Activated naive CD4-positive, alpha-beta T cell treated with anti-CD3 and anti-CD28 coated beads for 36 hours (primary cell): ENCODE measurements at regions not wholly inside any gene's neighbourhood (a gene's known extent, or its start where the extent isn't known, plus 50 kb on each side); places are given as distances from the start of the nearest gene placed in this dataset.

ENCODE experiments used
- CTCF ChIA-PET: fragments of 350-600 bp; sonication (Branson Sonifier 250); formaldehyde crosslinking; loops from one replicate; lab custom pipeline; 2021; ENCODE audit warnings: antibody characterized with exemption; lab: Charles Lee
- DNase-seq: peaks from one replicate; pipeline ENCODE4 v3.0.0-alpha.2; 2020
- H3K27ac Mint-ChIP-seq: one replicate; pipeline ENCODE4 v1.8.0; 2021; ENCODE audit warnings: mild to moderate bottlenecking, mixed read lengths
- H3K27me3 Mint-ChIP-seq: one replicate; pipeline ENCODE4 v1.8.0; 2021; ENCODE audit warnings: low read depth, mixed read lengths
- H3K36me3 Mint-ChIP-seq: one replicate; pipeline ENCODE4 v1.8.0; 2021; ENCODE audit warnings: low read depth, mixed read lengths
- H3K4me1 Mint-ChIP-seq: one replicate; pipeline ENCODE4 v1.8.0; 2021; ENCODE audit warnings: low read depth, mixed read lengths
- H3K4me3 Mint-ChIP-seq: one replicate; pipeline ENCODE4 v1.8.0; 2021; ENCODE audit warnings: mild to moderate bottlenecking, moderate library complexity, mixed read lengths
- H3K9me3 Mint-ChIP-seq: one replicate; pipeline ENCODE4 v1.8.0; 2021; ENCODE audit warnings: mixed read lengths
- intact Hi-C: fragments of 100-400 bp; cut with micrococcal nuclease; formaldehyde crosslinking; loops from one replicate; pipeline ENCODE4 v1.15.1; 2023

DNA sequence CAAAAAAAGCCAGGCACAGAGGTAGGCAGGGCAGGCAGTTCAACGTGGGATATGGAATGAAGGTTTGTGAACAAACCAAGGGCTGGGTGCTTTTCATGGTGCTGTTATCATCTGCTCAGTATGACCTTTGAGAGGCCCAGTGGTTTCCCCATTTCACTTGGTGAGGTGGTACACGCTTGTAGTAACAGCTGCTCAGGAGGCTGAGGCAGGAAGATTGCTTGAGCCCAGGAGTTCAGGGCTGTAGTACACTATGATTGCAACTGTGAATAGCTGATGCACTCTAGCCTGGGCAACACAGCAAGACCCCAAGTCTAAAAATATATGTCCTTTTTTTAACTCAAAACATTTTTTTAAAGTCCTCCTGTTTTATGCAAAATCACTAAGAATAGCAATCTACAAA is 174.8 kb downstream of the ENC1 start:
- no peaks in the 10 kb centered on the region for H3K36me3 Mint-ChIP-seq
- CTCF ChIA-PET: no interaction called here
- no peak overlapping the region for H3K4me3 Mint-ChIP-seq
- intact Hi-C loops: no loop called here
- no peak for DNase-seq
- H3K27ac Mint-ChIP-seq: no peak overlapping the region
- H3K4me1 Mint-ChIP-seq: no peaks in the 10 kb centered on the region
- H3K27me3 Mint-ChIP-seq: no peaks in the 10 kb centered on the region
- H3K9me3 Mint-ChIP-seq: no peaks in the 10 kb centered on the region

DNA sequence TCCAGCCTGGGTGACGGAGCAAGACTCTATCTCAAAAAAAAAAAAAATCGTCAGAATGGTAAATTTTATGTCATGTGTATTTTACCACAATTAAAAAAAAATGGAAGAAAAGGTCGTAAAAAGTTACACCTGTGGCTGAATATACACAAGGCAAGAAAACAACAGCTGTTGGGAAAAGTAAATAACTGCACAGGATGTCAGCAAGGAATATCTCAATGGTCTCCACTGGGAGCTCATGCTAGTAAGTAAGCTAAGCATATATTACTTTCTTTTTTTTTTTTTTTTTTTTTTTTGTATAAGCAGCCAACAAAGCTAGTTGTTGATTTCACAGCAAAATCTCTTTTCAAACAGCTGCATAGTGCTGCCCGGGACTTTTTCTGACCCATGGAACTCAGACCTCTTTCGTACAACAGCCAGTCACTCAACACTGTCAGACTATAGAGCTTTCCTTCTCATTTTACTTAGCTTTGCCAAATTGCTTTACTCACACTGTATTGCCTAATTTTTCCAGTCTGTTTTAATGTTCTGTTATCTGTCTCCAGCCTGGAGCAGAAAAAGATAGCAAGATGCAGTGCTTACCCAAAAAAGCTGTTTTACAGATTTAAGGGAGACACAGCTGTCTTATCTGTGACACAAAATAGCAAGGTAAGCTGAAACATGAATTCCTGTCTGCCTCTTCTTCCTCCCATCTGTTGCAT is 175.9 kb downstream of the ENC1 start:
- no peaks in the 10 kb centered on the region for H3K36me3 Mint-ChIP-seq
- no peak overlapping the region for H3K27ac Mint-ChIP-seq
- intact Hi-C loops: no loop called here
- no peaks in the 10 kb centered on the region for H3K9me3 Mint-ChIP-seq
- CTCF ChIA-PET: interaction anchor here (0.7 kb wide), 1 partner anchor 53 kb away, joined by 5 read pairs; no protein-coding TSS in a partner anchor
- no peak overlapping the region for H3K4me3 Mint-ChIP-seq
- DNase-seq: no peak
- H3K27me3 Mint-ChIP-seq: no peaks in the 10 kb centered on the region
- H3K4me1 Mint-ChIP-seq: no peaks in the 10 kb centered on the region

DNA sequence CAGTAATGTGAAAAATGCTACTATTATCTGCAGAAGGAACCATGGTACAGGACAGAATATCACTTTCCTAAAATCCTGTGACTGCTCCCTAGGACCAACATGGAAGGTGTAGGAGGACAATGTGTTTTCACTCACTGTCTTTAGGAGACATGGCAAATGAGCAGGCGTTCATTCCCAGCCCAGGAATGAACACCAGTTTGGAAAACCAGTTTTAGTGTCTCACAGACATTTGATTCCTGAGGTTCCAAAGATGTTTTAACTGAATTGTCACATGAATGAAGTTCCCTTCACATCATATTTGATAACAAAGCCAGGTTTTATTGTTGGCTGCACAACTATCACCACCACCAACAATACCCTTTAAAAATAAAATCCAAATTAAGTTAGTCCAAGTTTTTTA is 178.2 kb downstream of the ENC1 start:
- no peaks in the 10 kb centered on the region for H3K36me3 Mint-ChIP-seq
- intact Hi-C loops: no loop called here
- no peaks in the 10 kb centered on the region for H3K4me1 Mint-ChIP-seq
- CTCF ChIA-PET: no interaction called here
- DNase-seq: no peak
- no peaks in the 10 kb centered on the region for H3K27me3 Mint-ChIP-seq
- H3K9me3 Mint-ChIP-seq: no peaks in the 10 kb centered on the region
- no peak overlapping the region for H3K27ac Mint-ChIP-seq
- H3K4me3 Mint-ChIP-seq: no peak overlapping the region

DNA sequence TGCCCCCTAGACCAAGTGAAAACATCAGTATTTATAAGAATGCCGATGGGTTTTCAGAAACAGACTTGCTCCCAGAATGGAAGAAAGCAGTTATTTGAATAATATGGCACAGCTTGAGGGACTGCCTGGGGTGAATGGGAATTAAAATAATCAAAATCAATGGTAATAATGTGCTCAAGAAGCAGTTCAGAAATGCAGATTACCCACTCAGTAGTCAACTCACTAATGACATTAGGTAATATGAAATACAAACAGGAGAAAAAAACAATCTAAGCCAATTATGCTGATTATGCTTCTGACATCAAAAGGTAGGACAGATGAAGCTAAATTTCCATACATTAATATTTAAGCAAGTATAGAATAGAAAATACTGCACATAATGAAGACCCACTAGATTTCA is 179.3 kb downstream of the ENC1 start:
- intact Hi-C loops: no loop called here
- Mint-ChIP-seq H3K36me3 (no peaks in the 10 kb centered on the region), H3K27me3 (peaks cover 2% of the 10 kb centered on the region), H3K27ac (no peak overlapping the region), H3K4me1 (no peaks in the 10 kb centered on the region), H3K4me3 (no peak overlapping the region), H3K9me3 (no peaks in the 10 kb centered on the region)
- DNase-seq: no peak
- CTCF ChIA-PET: no interaction called here

DNA sequence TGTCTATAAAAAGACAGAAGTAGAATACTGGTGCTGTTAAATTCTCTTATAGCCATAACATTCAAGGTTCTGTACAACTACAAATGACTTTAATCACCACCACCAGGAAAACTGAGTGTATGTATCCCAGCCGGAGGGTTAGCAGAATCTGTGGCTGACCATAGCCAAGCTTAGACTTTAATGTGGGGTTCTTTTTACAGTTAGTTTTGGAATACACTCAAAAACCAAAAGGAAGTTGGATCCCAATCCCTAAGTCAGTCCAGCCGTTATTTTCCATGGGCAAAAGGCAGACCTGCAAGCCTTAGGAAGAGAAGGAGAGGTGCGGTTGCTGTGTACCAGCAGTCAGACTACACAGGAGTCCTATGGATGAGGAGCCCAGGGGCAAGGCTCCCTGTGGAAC is 179.8 kb downstream of the ENC1 start:
- intact Hi-C loops: no loop called here
- CTCF ChIA-PET: no interaction called here

DNA sequence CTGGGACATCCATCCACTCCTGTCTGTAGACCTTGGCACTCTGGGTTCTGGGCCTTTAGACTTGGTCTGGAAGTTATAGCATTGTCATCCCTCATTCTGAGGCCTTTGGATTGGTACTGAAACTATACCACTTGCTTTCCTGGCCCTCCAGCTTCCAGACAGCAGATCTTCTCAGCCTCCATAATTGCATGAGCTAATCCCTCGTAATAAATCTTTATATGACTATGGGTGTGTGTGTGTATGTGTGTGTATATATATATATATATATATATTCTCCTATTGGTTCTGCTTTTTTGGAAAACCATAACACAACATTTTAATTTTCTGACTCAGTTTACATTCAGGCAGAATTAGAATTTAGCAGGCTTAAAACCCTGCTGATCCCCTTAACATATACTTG is 180.5 kb downstream of the ENC1 start:
- no peak overlapping the region for H3K27ac Mint-ChIP-seq
- H3K9me3 Mint-ChIP-seq: no peaks in the 10 kb centered on the region
- H3K36me3 Mint-ChIP-seq: no peaks in the 10 kb centered on the region
- no peaks in the 10 kb centered on the region for H3K4me1 Mint-ChIP-seq
- H3K27me3 Mint-ChIP-seq: peaks cover 5% of the 10 kb centered on the region
- intact Hi-C loops: no loop called here
- no peak overlapping the region for H3K4me3 Mint-ChIP-seq
- CTCF ChIA-PET: no interaction called here
- no peak for DNase-seq

More for the DNA sequence above, 179.8 kb downstream of the ENC1 start:
- Mint-ChIP-seq H3K4me1 (no peaks in the 10 kb centered on the region), H3K27ac (no peak overlapping the region), H3K4me3 (no peak overlapping the region), H3K36me3 (no peaks in the 10 kb centered on the region), H3K9me3 (no peaks in the 10 kb centered on the region), H3K27me3 (peaks cover 5% of the 10 kb centered on the region)
- DNase-seq: no peak

DNA sequence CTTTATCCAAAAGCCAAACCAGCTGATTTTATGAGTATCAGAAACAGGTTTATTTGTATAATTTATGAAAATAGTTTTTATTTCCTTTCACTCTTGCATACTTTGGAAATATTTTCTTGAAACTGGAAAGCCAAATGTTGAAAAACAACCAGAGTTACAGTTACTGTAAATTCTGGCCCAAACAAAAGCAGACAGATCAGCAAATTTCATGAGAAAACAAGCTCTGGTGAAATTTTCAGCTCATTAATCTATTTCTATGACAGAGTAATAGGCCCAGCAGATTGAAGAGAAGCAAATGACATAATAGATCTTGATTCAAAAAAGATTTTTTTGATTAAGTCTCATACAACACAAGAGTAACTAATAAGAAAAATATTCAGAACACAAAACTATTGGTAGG is 182.7 kb downstream of the ENC1 start:
- no peak overlapping the region for H3K4me3 Mint-ChIP-seq
- H3K27me3 Mint-ChIP-seq: peaks cover 11% of the 10 kb centered on the region
- no peaks in the 10 kb centered on the region for H3K36me3 Mint-ChIP-seq
- no peak for DNase-seq
- intact Hi-C loops: no loop called here
- H3K4me1 Mint-ChIP-seq: no peaks in the 10 kb centered on the region
- H3K27ac Mint-ChIP-seq: no peak overlapping the region
- CTCF ChIA-PET: no interaction called here
- no peaks in the 10 kb centered on the region for H3K9me3 Mint-ChIP-seq

DNA sequence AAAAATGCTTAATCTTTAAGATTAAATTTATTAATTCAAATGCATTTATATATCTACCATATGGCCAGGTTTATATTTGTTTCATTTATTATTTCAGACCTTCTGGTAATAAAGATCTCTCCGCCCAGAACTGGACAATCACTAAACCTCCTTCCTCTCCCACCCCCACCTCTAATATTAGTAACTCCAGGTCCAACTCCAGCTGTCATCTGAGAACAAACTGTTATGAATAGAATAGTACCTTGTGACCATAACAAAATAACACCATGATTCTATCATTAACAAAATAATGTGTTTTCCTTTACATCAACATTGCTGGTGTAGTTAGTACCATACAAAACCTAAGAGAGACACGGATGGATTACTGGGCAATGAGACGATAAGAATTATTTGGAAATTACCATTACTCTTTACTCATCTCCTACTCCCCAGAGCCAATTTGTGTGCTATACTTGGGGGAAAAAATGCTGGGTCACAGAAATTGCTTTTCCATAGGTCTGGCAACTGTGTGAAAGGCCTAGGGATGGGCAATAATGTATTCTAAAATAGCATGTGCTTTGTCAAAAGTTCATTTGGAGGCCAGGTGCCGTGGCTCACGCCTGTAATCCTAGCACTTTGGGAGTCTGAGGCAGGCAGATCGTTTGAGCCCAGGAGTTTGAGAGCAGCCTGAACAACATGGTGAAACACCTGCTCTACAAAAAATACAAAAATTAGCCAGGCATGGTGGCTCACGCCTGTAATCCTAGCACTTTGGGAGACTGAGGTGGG is 186.1 kb downstream of the ENC1 start:
- H3K36me3 Mint-ChIP-seq: no peaks in the 10 kb centered on the region
- DNase-seq: no peak
- no peaks in the 10 kb centered on the region for H3K4me1 Mint-ChIP-seq
- H3K9me3 Mint-ChIP-seq: no peaks in the 10 kb centered on the region
- H3K27ac Mint-ChIP-seq: no peak overlapping the region
- intact Hi-C loops: no loop called here
- CTCF ChIA-PET: no interaction called here
- peaks cover 12% of the 10 kb centered on the region for H3K27me3 Mint-ChIP-seq
- no peak overlapping the region for H3K4me3 Mint-ChIP-seq

DNA sequence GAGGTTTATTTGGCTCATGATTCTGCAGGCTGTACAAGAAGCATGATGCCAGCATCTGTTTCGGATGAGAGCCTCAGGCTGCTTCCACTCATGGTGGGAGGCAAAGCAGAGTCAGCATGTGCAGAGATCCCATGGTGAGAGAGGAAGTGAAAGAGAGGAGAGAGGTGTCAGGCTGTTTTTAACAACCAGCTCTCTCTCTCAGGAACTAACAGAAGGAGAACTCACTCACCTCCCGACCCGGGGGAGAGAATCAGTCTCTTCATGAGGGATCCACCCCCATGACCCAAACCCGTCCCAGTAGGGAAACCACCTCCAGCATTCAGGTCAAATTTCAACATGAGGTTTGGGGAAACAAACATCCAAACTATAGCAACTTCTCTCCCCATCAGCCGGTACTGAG is 187.7 kb downstream of the ENC1 start:
- Mint-ChIP-seq H3K27me3 (peaks cover 12% of the 10 kb centered on the region), H3K4me1 (no peaks in the 10 kb centered on the region), H3K4me3 (no peak overlapping the region), H3K9me3 (no peaks in the 10 kb centered on the region), H3K36me3 (no peaks in the 10 kb centered on the region), H3K27ac (no peak overlapping the region)
- CTCF ChIA-PET: no interaction called here
- intact Hi-C loops: no loop called here
- no peak for DNase-seq

DNA sequence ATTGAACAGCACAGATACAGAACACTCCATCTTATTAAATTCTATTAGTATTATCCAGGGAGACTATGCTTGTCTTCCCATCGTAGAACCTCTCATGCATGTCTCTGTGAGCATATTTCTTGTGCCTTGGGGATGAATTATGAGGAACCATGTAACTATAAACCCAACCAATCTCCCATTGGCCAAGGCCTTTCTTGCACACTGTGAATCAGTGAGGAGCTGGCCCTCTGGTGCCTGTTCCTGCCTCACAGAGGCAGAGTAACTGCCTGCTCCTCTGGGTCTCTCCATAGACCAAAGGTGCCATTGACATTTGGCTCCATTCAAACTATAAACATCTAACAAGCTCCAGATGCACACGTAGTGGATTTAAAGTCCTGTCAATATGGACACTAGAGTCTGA is 190.4 kb downstream of the ENC1 start:
- no peaks in the 10 kb centered on the region for H3K36me3 Mint-ChIP-seq
- DNase-seq: no peak
- H3K27me3 Mint-ChIP-seq: peaks cover 10% of the 10 kb centered on the region
- intact Hi-C loops: no loop called here
- no peaks in the 10 kb centered on the region for H3K9me3 Mint-ChIP-seq
- H3K27ac Mint-ChIP-seq: no peak overlapping the region
- H3K4me1 Mint-ChIP-seq: no peaks in the 10 kb centered on the region
- CTCF ChIA-PET: no interaction called here
- H3K4me3 Mint-ChIP-seq: no peak overlapping the region

DNA sequence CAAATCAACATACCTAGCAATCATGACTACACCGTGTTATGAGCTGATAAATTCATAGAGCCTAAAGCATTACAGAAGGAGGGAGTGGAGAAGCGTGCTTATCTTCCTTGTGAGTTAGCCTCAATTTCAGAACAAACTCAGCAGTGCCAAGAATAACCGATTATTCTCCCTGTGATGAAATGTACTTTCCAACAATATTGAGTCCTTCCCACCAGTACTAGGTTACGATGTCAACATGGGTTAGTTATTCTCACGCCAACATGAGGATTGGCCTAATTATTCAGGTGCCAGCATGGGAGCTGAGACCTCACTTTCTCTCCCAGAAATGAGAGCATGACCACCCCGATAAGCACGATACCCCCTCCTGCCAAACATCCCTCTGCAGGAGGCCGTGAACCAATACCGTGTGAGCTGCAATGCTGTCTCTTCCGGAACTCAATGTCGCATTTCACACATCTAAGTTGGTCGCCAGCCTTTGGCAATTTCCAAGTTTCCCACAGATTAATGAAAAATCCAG is 193.7 kb downstream of the ENC1 start:
- Mint-ChIP-seq H3K9me3 (no peaks in the 10 kb centered on the region), H3K27ac (no peak overlapping the region), H3K27me3 (peaks cover 8% of the 10 kb centered on the region), H3K36me3 (no peaks in the 10 kb centered on the region), H3K4me1 (no peaks in the 10 kb centered on the region), H3K4me3 (no peak overlapping the region)
- intact Hi-C loops: no loop called here
- DNase-seq: no peak
- CTCF ChIA-PET: interaction anchor here (0.6 kb wide), 1 partner anchor 405 kb away, joined by 4 read pairs; no protein-coding TSS in a partner anchor

DNA sequence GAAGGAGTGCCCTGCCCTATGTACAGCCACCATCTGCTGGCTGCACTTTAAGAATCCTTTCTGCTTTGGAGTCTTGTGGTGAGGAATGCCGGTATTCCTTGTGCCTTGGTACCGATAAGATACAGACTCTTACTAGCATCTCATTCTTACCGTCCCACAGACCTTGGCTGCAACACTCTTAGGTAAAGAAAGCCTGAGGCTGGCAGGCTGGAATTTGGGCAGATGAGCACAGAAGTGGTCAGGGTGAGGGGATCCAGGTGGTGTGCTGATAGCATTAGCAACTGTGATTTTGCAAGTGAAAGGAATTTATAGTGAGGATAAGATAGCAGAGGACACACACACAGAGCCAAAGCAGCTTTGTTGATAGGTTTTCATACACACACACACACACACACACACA is 198.1 kb downstream of the ENC1 start:
- H3K4me3 Mint-ChIP-seq: no peak overlapping the region
- H3K27me3 Mint-ChIP-seq: peaks cover 6% of the 10 kb centered on the region
- H3K4me1 Mint-ChIP-seq: no peaks in the 10 kb centered on the region
- intact Hi-C loops: no loop called here
- CTCF ChIA-PET: no interaction called here
- no peak for DNase-seq
- H3K36me3 Mint-ChIP-seq: no peaks in the 10 kb centered on the region
- no peaks in the 10 kb centered on the region for H3K9me3 Mint-ChIP-seq
- no peak overlapping the region for H3K27ac Mint-ChIP-seq

DNA sequence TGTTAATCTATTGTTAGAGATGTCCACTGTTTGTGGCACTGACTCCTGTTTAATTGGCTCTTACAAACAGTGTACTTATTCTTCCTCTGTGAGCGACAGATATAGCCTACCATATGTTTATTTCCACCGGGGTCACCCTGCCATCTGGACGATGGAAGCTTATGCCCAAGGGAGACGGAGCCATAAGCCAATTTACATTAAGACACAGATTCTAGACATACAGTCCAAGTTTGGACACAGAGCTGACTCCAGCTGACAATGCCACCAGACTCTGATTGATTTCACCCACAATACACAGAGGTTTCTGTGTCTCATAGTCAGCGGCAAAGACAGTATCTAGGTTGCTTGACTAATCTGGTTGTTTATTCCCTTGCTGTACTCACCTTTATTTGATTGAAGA is 198.9 kb downstream of the ENC1 start:
- DNase-seq: no peak
- CTCF ChIA-PET: no interaction called here
- no peak overlapping the region for H3K27ac Mint-ChIP-seq

More for the DNA sequence above, 198.9 kb downstream of the ENC1 start:
- Mint-ChIP-seq H3K9me3 (no peaks in the 10 kb centered on the region), H3K4me1 (no peaks in the 10 kb centered on the region), H3K36me3 (no peaks in the 10 kb centered on the region), H3K27me3 (peaks cover 4% of the 10 kb centered on the region), H3K4me3 (no peak overlapping the region)
- intact Hi-C loops: no loop called here
